B cell (primary cell): ENCODE measurements at regions not wholly inside any gene's neighbourhood (a gene's known extent, or its start where the extent isn't known, plus 50 kb on each side); places are given as distances from the start of the nearest gene placed in this dataset.

Experiments
- ATAC-seq: fragments of 200-7000 bp; cut with Tn5 transposase; one replicate; pipeline ENCODE4 v1.10.0; 2021; ENCODE audit warnings: low read depth, mild to moderate bottlenecking, moderate number of reproducible peaks, moderate library complexity
- CTCF ChIA-PET: fragments of 350-600 bp; sonication (Branson Sonifier 250); formaldehyde crosslinking; loops from one replicate; lab custom pipeline; 2021; ENCODE audit warnings: antibody characterized with exemption, inconsistent platforms; lab: Charles Lee
- POLR2A ChIA-PET: fragments of 350-600 bp; sonication (Branson Sonifier 250); formaldehyde crosslinking; loops from one replicate; lab custom pipeline; 2021; ENCODE audit warnings: antibody characterized with exemption; lab: Charles Lee
- DNase-seq: peaks from one replicate; pipeline ENCODE4 v3.0.0; 2013
- H2AFZ ChIP-seq: 2 replicates; pipeline ENCODE4 v1.6.1; 2012; ENCODE audit warnings: mild to moderate bottlenecking, low read depth, low read length; ENCODE audit not compliant: insufficient read depth, poor library complexity, severe bottlenecking
- H3K27ac ChIP-seq, 2 donors: 1 replicate in 1 of 2; 2 replicates in 1 of 2; pipeline ENCODE4 v1.5.1; 2012 to 2013; ENCODE audit warnings: low read length in 2 of 2, mild to moderate bottlenecking in 2 of 2, moderate library complexity in 1 of 2
- H3K27me3 ChIP-seq, 4 experiments: fragments of 200-600 bp in 1 of 4; sonication (generic) in 1 of 4; replicated peaks in 1 of 4; 1 replicate in 2 of 4; 2 replicates in 2 of 4; pipeline versions ENCODE4 v1.6.1 to v1.7.0; 2013 to 2016; ENCODE audit warnings: low read length in 3 of 4, mild to moderate bottlenecking in 2 of 4, mixed read lengths in 1 of 4, moderate library complexity in 1 of 4; ENCODE audit not compliant: insufficient read depth in 4 of 4, control insufficient read depth in 3 of 4; ENCODE audit errors: control extremely low read depth in 1 of 4
- H3K36me3 ChIP-seq, 2 experiments: replicated peaks in 1 of 2; 1 replicate in 1 of 2; 2 replicates in 1 of 2; pipeline versions ENCODE4 v1.6.1 to v1.7.1; 2013; ENCODE audit warnings: low read length in 1 of 2; ENCODE audit not compliant: insufficient read depth in 2 of 2, control insufficient read depth in 1 of 2; ENCODE audit errors: control extremely low read depth in 1 of 2, extremely low read depth in 1 of 2
- H3K4me1 ChIP-seq, 2 donors: fragments of 200-600 bp in 1 of 2; sonication (generic) in 1 of 2; 1 replicate in 1 of 2; 2 replicates in 1 of 2; pipeline versions ENCODE4 v1.5.1 to v1.6.1; 2013 to 2017; ENCODE audit warnings: low read length in 2 of 2; ENCODE audit not compliant: control insufficient read depth in 2 of 2, insufficient read depth in 2 of 2
- H3K4me2 ChIP-seq: replicated peaks from 2 replicates; pipeline ENCODE3; 2012; ENCODE audit warnings: mild to moderate bottlenecking, low read depth, low read length; ENCODE audit not compliant: poor library complexity, severe bottlenecking
- H3K4me3 ChIP-seq, 5 experiments: fragments of 200-600 bp in 1 of 5; sonication (generic) in 1 of 5; 1 replicate in 3 of 5; 2 replicates in 2 of 5; pipeline versions ENCODE4 v1.5.1 to v1.7.0; 2011 to 2016; ENCODE audit warnings: low read length in 4 of 5, mild to moderate bottlenecking in 4 of 5, low read depth in 2 of 5, control low read depth in 1 of 5, moderate library complexity in 1 of 5; ENCODE audit not compliant: insufficient read depth in 1 of 5; ENCODE audit errors: control extremely low read depth in 1 of 5, extremely low read depth in 1 of 5
- H3K79me2 ChIP-seq: fragments of 200-600 bp; sonication (generic); one replicate; pipeline ENCODE4 v1.6.0; 2016; ENCODE audit warnings: low read length; ENCODE audit not compliant: control insufficient read depth, insufficient read depth
- H3K9ac ChIP-seq: fragments of 200-600 bp; sonication (generic); 2 replicates; pipeline ENCODE4 v1.6.1; 2017; ENCODE audit warnings: mild to moderate bottlenecking, low read length, moderate library complexity
- H3K9me3 ChIP-seq, 3 donors: one replicate each; pipeline versions ENCODE4 v1.6.1 to v1.7.1; 2013; ENCODE audit warnings: low read length in 2 of 3; ENCODE audit not compliant: control insufficient read depth in 2 of 3, insufficient read depth in 1 of 3; ENCODE audit errors: control extremely low read depth in 1 of 3
- H4K20me1 ChIP-seq: 2 replicates; pipeline ENCODE4 v1.6.0; 2012; ENCODE audit warnings: mild to moderate bottlenecking, low read length; ENCODE audit not compliant: insufficient read depth, control insufficient read depth, poor library complexity, severe bottlenecking
- H3K27ac Mint-ChIP-seq: one replicate; pipeline ENCODE4 v1.8.0; 2021; ENCODE audit warnings: mixed read lengths
- H3K27me3 Mint-ChIP-seq: one replicate; pipeline ENCODE4 v1.8.0; 2021; ENCODE audit warnings: mixed read lengths
- H3K4me1 Mint-ChIP-seq: one replicate; pipeline ENCODE4 v1.8.0; 2021; ENCODE audit warnings: mixed read lengths
- H3K4me3 Mint-ChIP-seq: one replicate; pipeline ENCODE4 v1.8.0; 2021; ENCODE audit warnings: mixed read lengths
- H3K9me3 Mint-ChIP-seq: one replicate; pipeline ENCODE4 v1.8.0; 2022; ENCODE audit warnings: mixed read lengths; ENCODE audit not compliant: insufficient read depth
- EZH2 ChIP-seq: IDR thresholded peaks from 2 replicates; pipeline ENCODE4 v1.6.1; 2012; ENCODE audit warnings: borderline replicate concordance, low read depth, mild to moderate bottlenecking, moderate library complexity, low read length; ENCODE audit not compliant: insufficient read depth, poor library complexity, severe bottlenecking
- WGBS: methylation state at CpG from one replicate; pipeline ENCODE4 v1.1.5; 2013; ENCODE audit warnings: missing lambda C conversion rate; ENCODE audit not compliant: insufficient coverage; 5-methylcytosine and 5-hydroxymethylcytosine counted together
- intact Hi-C: fragments of 100-400 bp; cut with micrococcal nuclease; formaldehyde crosslinking; loops from one replicate; pipeline ENCODE4 v1.10.0; 2022
- TF ChIP-seq, protein P1 (sequence below): fragments of 200-600 bp; IDR thresholded peaks from one replicate; pipeline ENCODE4 v1.8.0; 2022; ENCODE audit warnings: antibody characterized with exemption, mild to moderate bottlenecking

DNA sequence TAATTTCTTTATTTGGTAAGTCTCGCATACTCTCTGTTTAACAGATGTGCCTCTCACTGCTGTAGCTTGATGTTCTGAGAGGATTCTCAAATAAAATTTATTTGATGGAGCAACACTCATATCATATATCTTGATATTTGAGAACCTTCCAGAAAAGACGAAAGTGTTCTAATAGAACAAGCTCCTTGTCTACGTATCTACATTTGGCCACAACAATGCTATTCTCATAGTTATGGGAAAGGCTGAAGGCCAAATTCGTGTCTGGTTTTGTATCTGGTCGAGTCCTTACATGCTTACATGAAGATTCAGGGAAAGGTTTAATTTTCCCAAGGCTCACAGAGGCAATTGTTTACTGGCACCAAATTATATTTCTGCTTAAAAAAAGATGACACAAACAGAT, 186.7 kb upstream of the SLC38A2 start:
- Histone ChIP-seq H3K4me2 (no peak overlapping the region), H4K20me1 (no peaks in the 10 kb centered on the region), H3K27me3 (no peaks in the 10 kb centered on the region), H3K27ac (no peak overlapping the region), H3K36me3 (no peaks in the 10 kb centered on the region), H2AFZ (no peak overlapping the region), H3K9me3 (peaks cover 0 to 3% (median under 1%) of the 10 kb centered on the region in 3 donors), H3K4me1 (no peaks in the 10 kb centered on the region), H3K79me2 (no peaks in the 10 kb centered on the region), H3K9ac (no peak overlapping the region), H3K4me3 (no peak overlapping the region)
- POLR2A ChIA-PET, result no interaction called here
- peaks cover 1% of the 10 kb centered on the region for H3K9me3 Mint-ChIP-seq
- no peak for DNase-seq
- no peaks in the 10 kb centered on the region for H3K4me1 Mint-ChIP-seq
- intact Hi-C loops, result loop anchor here (10.0 kb wide), 1 partner anchor 55 kb away; no protein-coding TSS in a partner anchor
- no CpG with 5 or more reads among the region's 5 CpGs for whole genome bisulfite sequencing
- no peak for ATAC-seq
- CTCF ChIA-PET, result no interaction called here
- TF ChIP-seq EZH2, result no peak
- TF ChIP-seq, protein P1, sequence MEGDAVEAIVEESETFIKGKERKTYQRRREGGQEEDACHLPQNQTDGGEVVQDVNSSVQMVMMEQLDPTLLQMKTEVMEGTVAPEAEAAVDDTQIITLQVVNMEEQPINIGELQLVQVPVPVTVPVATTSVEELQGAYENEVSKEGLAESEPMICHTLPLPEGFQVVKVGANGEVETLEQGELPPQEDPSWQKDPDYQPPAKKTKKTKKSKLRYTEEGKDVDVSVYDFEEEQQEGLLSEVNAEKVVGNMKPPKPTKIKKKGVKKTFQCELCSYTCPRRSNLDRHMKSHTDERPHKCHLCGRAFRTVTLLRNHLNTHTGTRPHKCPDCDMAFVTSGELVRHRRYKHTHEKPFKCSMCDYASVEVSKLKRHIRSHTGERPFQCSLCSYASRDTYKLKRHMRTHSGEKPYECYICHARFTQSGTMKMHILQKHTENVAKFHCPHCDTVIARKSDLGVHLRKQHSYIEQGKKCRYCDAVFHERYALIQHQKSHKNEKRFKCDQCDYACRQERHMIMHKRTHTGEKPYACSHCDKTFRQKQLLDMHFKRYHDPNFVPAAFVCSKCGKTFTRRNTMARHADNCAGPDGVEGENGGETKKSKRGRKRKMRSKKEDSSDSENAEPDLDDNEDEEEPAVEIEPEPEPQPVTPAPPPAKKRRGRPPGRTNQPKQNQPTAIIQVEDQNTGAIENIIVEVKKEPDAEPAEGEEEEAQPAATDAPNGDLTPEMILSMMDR, result no peak
- H3K4me3 Mint-ChIP-seq, result no peak overlapping the region
- H3K27me3 Mint-ChIP-seq, result no peaks in the 10 kb centered on the region
- H3K27ac Mint-ChIP-seq, result no peak overlapping the region

DNA sequence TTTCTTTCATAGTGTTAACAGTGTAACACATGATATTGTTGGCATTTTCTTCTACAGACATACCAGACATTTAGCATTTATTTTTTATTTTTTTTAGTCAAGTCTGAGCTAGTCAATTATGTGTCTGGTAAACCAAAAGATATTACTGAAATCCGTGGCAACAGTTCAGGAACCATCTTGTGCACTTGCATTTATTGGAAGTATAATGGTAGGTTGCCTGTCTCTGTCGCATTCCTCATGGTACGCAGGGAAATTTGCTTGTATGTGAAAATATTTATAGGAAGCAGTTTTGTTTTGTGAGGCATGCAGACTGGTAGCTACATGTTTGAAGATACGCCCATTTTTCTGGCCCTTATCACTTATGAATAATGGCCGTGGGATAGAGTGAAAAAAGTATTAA, 186.1 kb upstream of the SLC38A2 start:
- CTCF ChIA-PET, result no interaction called here
- H3K4me3 ChIP-seq, result no peak overlapping the region
- H3K9ac ChIP-seq, result no peak overlapping the region
- Mint-ChIP-seq H3K4me3 (no peak overlapping the region), H3K9me3 (no peaks in the 10 kb centered on the region), H3K27me3 (no peaks in the 10 kb centered on the region), H3K27ac (no peak overlapping the region), H3K4me1 (no peaks in the 10 kb centered on the region)
- no peaks in the 10 kb centered on the region for H3K4me1 ChIP-seq
- H3K27me3 ChIP-seq, result no peaks in the 10 kb centered on the region
- H3K36me3 ChIP-seq, result no peaks in the 10 kb centered on the region
- H3K9me3 ChIP-seq, result no peaks in the 10 kb centered on the region
- POLR2A ChIA-PET, result no interaction called here
- H3K27ac ChIP-seq, result no peak overlapping the region
- no peak overlapping the region for H3K4me2 ChIP-seq
- intact Hi-C loops, result loop anchor here (10.0 kb wide), 1 partner anchor 54 kb away; no protein-coding TSS in a partner anchor
- DNase-seq (no peak), ATAC-seq (no peak)
- no peak for TF ChIP-seq EZH2
- TF ChIP-seq, protein P1, result no peak
- WGBS, result 100% methylated on average over 3 of the region's 5 CpGs
- H4K20me1 ChIP-seq, result no peaks in the 10 kb centered on the region
- H3K79me2 ChIP-seq, result no peaks in the 10 kb centered on the region
- H2AFZ ChIP-seq, result no peak overlapping the region
